ENCODE measurements at regions not wholly inside any gene's neighbourhood (a gene's known extent, or its start where the extent isn't known, plus 50 kb on each side); places are given as distances from the start of the nearest gene placed in this dataset.

GRCh38 chr1:47684518-47684917 lies 246.7 kb downstream of the FOXD2 start:
- no peaks in the 10 kb centered on the region for H3K4me1 ChIP-seq
- TF ChIP-seq POLR2A (IDR thresholded peaks at IDR 0.05) (no peak), CTCF (IDR thresholded peaks at IDR 0.05 in 4 of 5, conservative IDR thresholded peaks at IDR 0.05 in 1 of 5) (no peak)
- H3K36me3 ChIP-seq: no peaks in the 10 kb centered on the region
- no peak for ATAC-seq
- H3K27me3 ChIP-seq: peaks cover 11 to 15% (median 12%) of the 10 kb centered on the region in 3 donors
- no peaks in the 10 kb centered on the region for H3K9me3 ChIP-seq
- no peak for DNase-seq
- no peak overlapping the region for H3K4me3 ChIP-seq
- H3K27ac ChIP-seq: no peak overlapping the region
- intact Hi-C loops (cut with DNase I; ENCODE audit: low total_unique reads): no loop called here
- in situ Hi-C loops (cut with MboI; ENCODE audit: low sequenced_read_pairs in 4 of 4): no loop called here

- Histone ChIP-seq H3K9me3 (no peaks in the 10 kb centered on the region), H3K4me1 (no peaks in the 10 kb centered on the region), H3K4me3 (no peak overlapping the region), H3K36me3 (no peaks in the 10 kb centered on the region), H3K27me3 (peaks cover 11 to 17% (median 12%) of the 10 kb centered on the region in 3 donors), H3K27ac (no peak overlapping the region)
- in situ Hi-C loops (cut with MboI; ENCODE audit: low sequenced_read_pairs in 4 of 4) (no loop called here), intact Hi-C loops (cut with DNase I; ENCODE audit: low total_unique reads) (no loop called here)
- DNase-seq: no peak
- no peak for ATAC-seq
- TF ChIP-seq POLR2A (IDR thresholded peaks at IDR 0.05) (no peak), CTCF (IDR thresholded peaks at IDR 0.05 in 4 of 5, conservative IDR thresholded peaks at IDR 0.05 in 1 of 5) (no peak)
These were observed 247.3 kb downstream of the FOXD2 start for GRCh38 chr1:47684964-47685762.

DNA sequence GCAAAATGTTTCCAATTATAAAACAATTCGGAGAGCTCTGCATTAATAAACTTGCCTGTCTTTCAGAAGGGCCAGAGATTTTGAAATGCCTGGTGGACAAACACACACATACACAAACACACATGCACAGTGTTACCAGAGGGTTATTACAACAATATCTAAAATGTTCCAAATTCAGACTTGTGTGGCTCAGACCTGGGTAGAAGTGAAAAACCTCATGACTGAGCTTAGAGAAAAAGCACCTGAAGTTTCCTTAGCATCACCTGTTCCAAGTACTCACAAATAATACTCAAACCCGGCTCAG lies 247.9 kb downstream of the FOXD2 start:
- Histone ChIP-seq H3K4me1 (no peaks in the 10 kb centered on the region), H3K27me3 (peaks cover 11 to 21% (median 12%) of the 10 kb centered on the region in 3 donors), H3K36me3 (no peaks in the 10 kb centered on the region), H3K27ac (no peak overlapping the region), H3K9me3 (no peaks in the 10 kb centered on the region), H3K4me3 (no peak overlapping the region)
- intact Hi-C loops (cut with DNase I; ENCODE audit: low total_unique reads) (no loop called here), in situ Hi-C loops (cut with MboI; ENCODE audit: low sequenced_read_pairs in 4 of 4) (no loop called here)
- no peak for ATAC-seq
- DNase-seq: no peak
- TF ChIP-seq POLR2A (IDR thresholded peaks at IDR 0.05) (no peak), CTCF (IDR thresholded peaks at IDR 0.05 in 4 of 5, conservative IDR thresholded peaks at IDR 0.05 in 1 of 5) (no peak)

DNA sequence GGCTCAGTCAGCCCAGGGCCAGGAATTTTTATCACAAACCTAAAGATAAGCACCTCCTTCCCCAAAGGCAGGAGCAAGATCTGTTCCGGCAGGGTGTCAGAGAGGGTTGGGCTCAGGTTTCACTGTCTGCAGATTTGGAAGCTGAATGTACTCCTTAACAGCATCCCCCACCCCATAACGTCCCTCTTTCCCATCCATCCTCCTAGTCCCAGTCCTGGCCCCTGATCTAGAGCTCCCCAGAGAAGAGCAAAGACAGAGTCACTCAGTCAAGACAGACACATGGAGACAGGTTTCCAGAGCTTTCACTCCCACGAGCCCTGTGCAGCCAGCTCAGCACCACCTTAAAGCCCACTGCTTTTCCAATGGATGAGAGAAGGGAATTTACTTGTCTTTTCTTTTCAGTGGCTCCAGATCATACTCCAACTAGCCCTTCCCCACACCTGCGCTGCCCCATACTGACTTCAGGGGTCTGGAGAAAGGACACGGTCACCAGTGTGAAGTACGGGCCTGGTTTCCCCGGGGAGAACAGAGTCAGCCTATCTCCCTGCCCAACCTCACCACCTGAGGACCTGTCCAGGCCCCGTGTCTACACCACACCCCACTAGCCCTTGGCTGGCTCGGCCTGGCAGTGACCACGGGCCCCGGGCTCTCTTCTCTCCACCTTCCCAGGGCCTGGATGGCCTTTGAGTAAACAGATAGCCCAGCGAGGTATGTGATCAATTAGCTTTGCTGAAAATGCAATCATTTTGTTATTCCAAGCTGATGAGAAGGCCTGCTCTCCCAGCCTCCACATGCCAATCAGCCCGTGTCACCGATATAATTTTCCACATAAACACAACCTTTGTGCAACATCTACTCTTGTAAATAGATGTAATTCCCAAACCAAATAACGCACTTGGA lies 249.1 kb downstream of the FOXD2 start:
- ATAC-seq (no peak), DNase-seq (no peak)
- Histone ChIP-seq H3K36me3 (no peaks in the 10 kb centered on the region), H3K4me3 (no peak overlapping the region), H3K4me1 (no peaks in the 10 kb centered on the region), H3K9me3 (no peaks in the 10 kb centered on the region), H3K27ac (no peak overlapping the region), H3K27me3 (peaks cover 11 to 27% (median 15%) of the 10 kb centered on the region in 3 donors)
- intact Hi-C loops (cut with DNase I; ENCODE audit: low total_unique reads): no loop called here
- TF ChIP-seq POLR2A (IDR thresholded peaks at IDR 0.05) (no peak), CTCF (IDR thresholded peaks at IDR 0.05 in 4 of 5, conservative IDR thresholded peaks at IDR 0.05 in 1 of 5) (no peak)
- in situ Hi-C loops (cut with MboI; ENCODE audit: low sequenced_read_pairs in 4 of 4): no loop called here
